Stimulated activated CD4-positive, alpha-beta T cell treated with anti-CD3 and anti-CD28 coated beads, Interleukin-2, amount 100 ng/mL, for 24 hours (primary cell): ENCODE measurements at regions not wholly inside any gene's neighbourhood (a gene's known extent, or its start where the extent isn't known, plus 50 kb on each side); places are given as distances from the start of the nearest gene placed in this dataset.
"Not testable (repeated sequence)": the region's sequence is repeated elsewhere in the genome, so short reads cannot be mapped to it uniquely, and the experiment has no call there.

Experiments used
- DNase-seq, 2 donors: peaks; one replicate each; pipeline ENCODE4 v3.0.0-alpha.2; 2020

- peak in 1 of 2 donors; percentile 4 for DNase-seq
Measured at GRCh38 chr15:96053031-96053780, 277.3 kb upstream of the NR2F2 start.

GRCh38 chr15:96053781-96054428 lies 276.6 kb upstream of the NR2F2 start:
- DNase-seq: no peak

GRCh38 chr15:96054621-96055020 lies 275.9 kb upstream of the NR2F2 start:
- no peak for DNase-seq

GRCh38 chr15:96058103-96058851 lies 272.2 kb upstream of the NR2F2 start:
- DNase-seq: no peak

- not testable (repeated sequence) for DNase-seq
Measured at GRCh38 chr15:96058852-96059103, 271.7 kb upstream of the NR2F2 start.

- not testable (repeated sequence) for DNase-seq
Measured at GRCh38 chr15:96060591-96060990, 269.9 kb upstream of the NR2F2 start.

GRCh38 chr15:96064351-96064756 lies 266.1 kb upstream of the NR2F2 start:
- no peak for DNase-seq

GRCh38 chr15:96066126-96066525 lies 264.4 kb upstream of the NR2F2 start:
- DNase-seq: no peak

GRCh38 chr15:96066852-96067495 lies 263.5 kb upstream of the NR2F2 start:
- no peak for DNase-seq

- no peak for DNase-seq
Measured at GRCh38 chr15:96067677-96068076, 262.8 kb upstream of the NR2F2 start.

- DNase-seq: no peak
Measured at GRCh38 chr15:96068897-96069296, 261.6 kb upstream of the NR2F2 start.

- no peak for DNase-seq
Measured at GRCh38 chr15:96070636-96071035, 259.9 kb upstream of the NR2F2 start.

- DNase-seq: no peak
Measured at GRCh38 chr15:96072821-96073220, 257.7 kb upstream of the NR2F2 start.

GRCh38 chr15:96073908-96074307 lies 256.6 kb upstream of the NR2F2 start:
- DNase-seq: no peak

- DNase-seq: no peak
Measured at GRCh38 chr15:96075895-96076294, 254.6 kb upstream of the NR2F2 start.

GRCh38 chr15:96076350-96076749 lies 254.2 kb upstream of the NR2F2 start:
- DNase-seq: no peak

- DNase-seq: no peak
Measured at GRCh38 chr15:96079041-96079440, 251.5 kb upstream of the NR2F2 start.

- DNase-seq: no peak
Measured at GRCh38 chr15:96079882-96080281, 250.6 kb upstream of the NR2F2 start.

- DNase-seq: no peak
Measured at GRCh38 chr15:96086164-96086563, 244.3 kb upstream of the NR2F2 start.

- no peak for DNase-seq
Measured at GRCh38 chr15:96087180-96087884, 243.2 kb upstream of the NR2F2 start.

GRCh38 chr15:96088650-96089049 lies 241.8 kb upstream of the NR2F2 start:
- no peak for DNase-seq

- no peak for DNase-seq
Measured at GRCh38 chr15:96089405-96090058, 241.0 kb upstream of the NR2F2 start.
